Medulla oblongata (tissue), 1 donor: ENCODE measurements at regions not wholly inside any gene's neighbourhood (a gene's known extent, or its start where the extent isn't known, plus 50 kb on each side); places are given as distances from the start of the nearest gene placed in this dataset.
A peak's percentile ranks its signal among the peaks of the same experiment; 100 is the strongest.

Experiments used
- DNase-seq: peaks from one replicate; pipeline ENCODE4 v3.0.0-alpha.2; 2015; ENCODE audit errors: extremely low spot score

DNA sequence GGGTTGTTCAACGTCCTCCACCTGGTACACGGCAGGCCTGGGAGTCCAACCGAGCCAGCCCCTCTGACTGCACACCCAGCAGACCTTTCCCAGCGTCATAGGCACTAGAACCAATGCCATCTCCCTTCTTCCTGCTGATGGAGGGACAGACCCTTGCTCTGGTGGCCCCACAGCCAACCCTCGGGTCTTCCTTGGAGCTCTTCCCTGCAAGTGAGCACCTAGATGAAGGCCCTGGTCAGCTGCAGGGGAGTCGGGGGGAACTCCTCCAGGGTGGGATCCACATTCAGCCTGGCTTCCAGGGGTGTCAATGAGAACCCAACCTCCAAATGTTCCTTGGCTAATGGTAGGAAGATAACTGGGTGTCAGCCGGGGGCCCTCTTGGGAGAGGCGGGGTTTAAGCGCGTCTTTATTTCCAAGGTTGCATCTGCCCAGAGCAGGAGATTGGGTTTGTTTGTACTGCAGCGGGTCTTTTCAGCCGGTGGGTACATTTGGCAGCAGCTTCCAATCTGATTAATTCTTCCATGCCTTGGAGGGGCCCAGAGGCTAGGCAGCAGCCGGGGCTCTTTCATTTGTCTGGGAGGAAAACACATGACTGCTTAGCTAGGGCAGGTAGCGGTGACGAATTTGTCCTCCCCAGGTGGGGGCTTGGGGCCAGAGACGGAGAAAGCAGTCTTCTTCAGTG, 56.0 kb upstream of the SHISAL1 start:
- no peak for DNase-seq

DNA sequence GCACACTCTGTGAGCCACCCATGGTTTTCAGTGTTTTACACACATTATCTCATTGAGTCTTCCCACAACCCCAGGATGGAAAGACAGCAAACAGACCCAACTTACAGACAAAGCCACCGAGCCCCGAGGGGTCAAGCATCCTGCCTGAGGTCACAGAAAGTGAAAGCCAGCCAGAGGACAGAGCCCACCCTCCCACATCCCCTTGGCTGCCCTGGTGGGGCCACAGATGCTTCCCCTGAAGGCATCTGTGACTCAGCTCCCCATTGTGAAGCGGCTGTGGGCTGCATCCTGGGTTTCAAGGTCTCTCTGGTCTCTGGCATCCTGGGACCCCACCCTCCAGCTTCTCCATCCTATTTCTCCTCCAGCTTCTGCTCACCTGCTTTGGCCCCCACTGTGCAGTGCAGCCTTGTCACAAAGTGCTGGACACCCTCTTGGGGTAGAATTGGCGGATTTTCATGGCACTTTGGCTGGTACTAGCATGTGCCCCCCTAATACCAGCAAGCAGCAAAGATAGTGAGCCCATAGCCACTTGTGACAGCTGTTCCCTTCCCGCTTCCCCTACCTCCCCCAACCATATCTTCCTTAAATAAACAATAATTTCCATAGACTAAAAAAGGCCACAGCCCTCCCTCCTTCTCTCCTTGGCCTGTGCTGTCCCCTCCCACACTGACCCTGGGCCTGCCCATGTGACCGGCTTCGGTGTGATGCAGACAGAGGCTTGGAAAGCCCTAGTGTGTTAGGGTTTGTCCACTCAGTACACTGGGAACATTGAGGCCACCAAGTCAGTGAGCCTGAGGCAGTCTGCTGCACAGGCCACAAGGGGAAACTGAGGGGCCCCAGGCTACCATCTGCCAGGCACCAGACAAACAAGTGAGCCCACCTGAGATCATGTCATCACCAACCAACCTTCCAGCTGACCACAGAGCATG, 53.9 kb upstream of the SHISAL1 start:
- no peak for DNase-seq

DNA sequence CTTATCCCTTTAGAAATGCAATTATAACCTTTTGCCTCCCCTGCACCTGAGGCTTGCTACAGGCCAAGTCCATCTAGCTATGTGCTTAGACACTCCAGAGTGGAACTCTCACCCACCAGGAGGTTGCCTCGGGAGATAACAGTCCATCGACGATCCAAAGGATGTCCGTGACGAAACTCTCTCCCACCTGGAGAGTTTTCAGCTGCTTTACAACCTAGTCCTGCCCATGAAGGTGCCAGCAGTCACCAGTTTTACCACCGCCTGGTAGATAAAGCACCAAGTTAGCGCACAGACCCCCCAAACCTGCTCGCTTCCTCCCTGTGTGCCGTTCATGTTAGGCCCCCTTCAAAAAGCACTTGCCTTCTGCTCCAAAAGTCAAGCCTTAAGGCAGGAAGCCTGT, 53.1 kb upstream of the SHISAL1 start:
- no peak for DNase-seq

GRCh38 chr22:44365191-44365590, 52.4 kb upstream of the SHISAL1 start:
- no peak for DNase-seq

DNA sequence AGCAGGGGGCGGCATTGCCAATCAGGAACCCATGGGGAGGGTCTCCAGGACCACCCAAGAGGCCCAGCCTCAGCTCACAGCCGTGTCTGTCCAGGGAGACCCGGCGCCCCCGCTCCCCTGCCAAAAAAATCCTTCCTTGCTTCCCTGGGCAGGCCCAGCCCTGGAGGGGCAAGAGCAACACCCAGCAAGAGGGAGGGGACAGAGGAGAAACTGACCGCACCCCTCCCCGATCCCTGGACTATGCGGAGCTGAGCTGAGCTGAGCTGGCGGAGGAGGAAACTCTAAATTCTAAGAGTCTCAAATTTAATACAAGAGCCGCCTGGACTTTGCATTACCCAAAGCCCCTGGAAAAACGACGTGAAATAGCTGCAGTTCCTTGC, 52.0 kb upstream of the SHISAL1 start:
- DNase-seq, result no peak

GRCh38 chr22:44363980-44364750, 51.4 kb upstream of the SHISAL1 start:
- no peak for DNase-seq

GRCh38 chr22:44363013-44363979, 50.5 kb upstream of the SHISAL1 start:
- peak; percentile 4 for DNase-seq

- no peak for DNase-seq
Measured at GRCh38 chr22:44362249-44363012, 49.7 kb upstream of the SHISAL1 start.
